HepG2 (cell line): ENCODE measurements at regions not wholly inside any gene's neighbourhood (a gene's known extent, or its start where the extent isn't known, plus 50 kb on each side); places are given as distances from the start of the nearest gene placed in this dataset.

Experiments
- ATAC-seq: fragments of 200-7000 bp; cut with Tn5 transposase; 3 replicates; pipeline ENCODE4 v1.9.1; 2020; ENCODE audit warnings: mild to moderate bottlenecking, moderate library complexity
- BruUV-seq: library from RNA; stranded (reverse); fragments of 400-500 nt; replicated peaks from 2 replicates; lab custom pipeline; 2021; lab: Mats Ljungman, UMichigan
- CTCF ChIA-PET: fragments of 300-600 bp; formaldehyde crosslinking; extraction: SDS; loops from one replicate; lab custom pipeline; 2021; ENCODE audit warnings: low total read pairs, inconsistent platforms, low intra/inter-chr PET ratio; lab: Yijun Ruan, JAX
- POLR2A ChIA-PET: fragments of 350-600 bp; sonication (Branson Sonifier 250); formaldehyde crosslinking; loops from one replicate; lab custom pipeline; 2020; ENCODE audit warnings: antibody characterized with exemption, inconsistent platforms; lab: Yijun Ruan, JAX
- DNase-seq: peaks from one replicate; pipeline ENCODE4 v3.0.0-alpha.2; 2015; ENCODE audit warnings: low spot score
- FAIRE-seq: peaks from 3 replicates; lab custom pipeline; 2011; peaks lifted over from hg19 to GRCh38; lab: Jason Lieb, UNC
- H2AFZ ChIP-seq: one replicate; pipeline ENCODE4 v1.6.1; 2011; ENCODE audit warnings: low read length, inconsistent platforms
- H3K27ac ChIP-seq: fragments of 300-600 bp; 3 replicates; pipeline ENCODE4 v1.8.0; 2011; ENCODE audit warnings: mixed run types, mild to moderate bottlenecking, mixed read lengths, low read length, inconsistent platforms; ENCODE audit not compliant: insufficient read depth; ENCODE audit errors: extremely low read length
- H3K27me3 ChIP-seq, 2 experiments: fragments of 200-600 bp in 1 of 2; 2 replicates in 1 of 2; 3 replicates in 1 of 2; pipeline versions ENCODE4 v1.6.0 to v1.8.0; 2011; ENCODE audit warnings: low read length in 2 of 2, mild to moderate bottlenecking in 2 of 2, moderate library complexity in 2 of 2, inconsistent platforms in 1 of 2; ENCODE audit not compliant: insufficient read depth in 2 of 2, control insufficient read depth in 1 of 2
- H3K36me3 ChIP-seq, 2 experiments: fragments of 200-600 bp in 1 of 2; replicated peaks in 1 of 2; 2 replicates in 1 of 2; 3 replicates in 1 of 2; pipeline versions ENCODE4 v1.5.1 to v1.8.0; 2011; ENCODE audit warnings: low read length in 2 of 2, inconsistent platforms in 1 of 2; ENCODE audit not compliant: insufficient read depth in 2 of 2, control insufficient read depth in 1 of 2
- H3K4me1 ChIP-seq: 2 replicates; pipeline ENCODE4 v1.5.1; 2012; ENCODE audit warnings: low read length, inconsistent platforms; ENCODE audit not compliant: insufficient read depth
- H3K4me2 ChIP-seq: 2 replicates; pipeline ENCODE4 v1.6.0; 2011; ENCODE audit warnings: low read depth, low read length, inconsistent platforms
- H3K4me3 ChIP-seq, 3 experiments: fragments of 200-600 bp in 1 of 3; sonication (generic), shearing (Covaris generic) in 1 of 3; replicated peaks in 1 of 3; 2 replicates each; pipeline ENCODE4 v1.5.1; 2011 to 2016; ENCODE audit warnings: low read length in 3 of 3, inconsistent platforms in 2 of 3, low read depth in 2 of 3, mild to moderate bottlenecking in 2 of 3, control low read depth in 1 of 3, mixed read lengths in 1 of 3; ENCODE audit not compliant: insufficient read depth in 1 of 3
- H3K79me2 ChIP-seq: one replicate; pipeline ENCODE4 v1.6.1; 2011; ENCODE audit warnings: low read length, inconsistent platforms; ENCODE audit not compliant: insufficient read depth
- H3K9ac ChIP-seq: 2 replicates; pipeline ENCODE4 v1.6.0; 2011; ENCODE audit warnings: mild to moderate bottlenecking, low read depth, low read length, inconsistent platforms; ENCODE audit not compliant: insufficient read depth
- H3K9me3 ChIP-seq: 2 replicates; pipeline ENCODE4 v1.5.1; 2012; ENCODE audit warnings: mild to moderate bottlenecking, low read length
- H4K20me1 ChIP-seq: 2 replicates; pipeline ENCODE4 v1.6.0; 2011; ENCODE audit warnings: inconsistent platforms, mild to moderate bottlenecking, low read length, moderate library complexity; ENCODE audit not compliant: insufficient read depth
- GTF2F1 ChIP-seq: fragments of 150-350 bp; IDR thresholded peaks from 2 replicates; pipeline ENCODE4 v1.6.1; 2014; ENCODE audit warnings: low read length
- POLR2A ChIP-seq, 2 experiments: IDR thresholded peaks; 2 replicates each; pipeline ENCODE4 v1.6.1; 2011; ENCODE audit warnings: low read depth in 2 of 2, low read length in 2 of 2, mild to moderate bottlenecking in 1 of 2, moderate library complexity in 1 of 2; ENCODE audit not compliant: insufficient read depth in 1 of 2
- POLR2AphosphoS2 ChIP-seq: IDR thresholded peaks from 2 replicates; pipeline ENCODE4 v1.6.1; 2011; ENCODE audit warnings: low read depth, low read length, improper control_type of control experiment
- WIZ ChIP-seq: sonication (generic); formaldehyde crosslinking; IDR thresholded peaks from 2 replicates; pipeline ENCODE4 v1.5.1; 2020; ENCODE audit warnings: mild to moderate bottlenecking, missing genetic modification reagents
- ZBTB42 ChIP-seq: sonication (generic); formaldehyde crosslinking; IDR thresholded peaks from 2 replicates; pipeline ENCODE4 v1.5.0; 2020; ENCODE audit warnings: mild to moderate bottlenecking, missing genetic modification reagents
- ZNF652 ChIP-seq: IDR thresholded peaks from 2 replicates; pipeline ENCODE4 v1.6.1; 2016; ENCODE audit warnings: low read depth, borderline replicate concordance
- WGBS: methylation state at CpG from one replicate; pipeline ENCODE4 v1.1.6; 2017; ENCODE audit warnings: low lambda C conversion rate; 5-methylcytosine and 5-hydroxymethylcytosine counted together
- in situ Hi-C: cut with HindIII; loops from 2 replicates; pipeline ENCODE4 v1.10.0; 2017; ENCODE audit warnings: low pct_unique_long_range_greater_than_20kb; ENCODE audit not compliant: extremely low pct_ligation_motif_present
- intact Hi-C: fragments of 100-400 bp; cut with micrococcal nuclease; formaldehyde crosslinking; loops from one replicate; pipeline ENCODE4 v1.10.0; 2022; ENCODE audit not compliant: unreplicated experiment
- TF ChIP-seq, protein P1 (sequence below): sonication (generic); formaldehyde crosslinking; IDR thresholded peaks from 2 replicates; pipeline ENCODE4 v1.4.0; 2020; ENCODE audit warnings: missing genetic modification reagents; ENCODE audit errors: not compliant biosample characterization
- TF ChIP-seq, protein P2 (sequence below): sonication (generic); formaldehyde crosslinking; IDR thresholded peaks from 2 replicates; pipeline ENCODE4 v1.4.0; 2020; ENCODE audit warnings: missing genetic modification reagents, borderline replicate concordance
- TF ChIP-seq, protein P3 (sequence below): IDR thresholded peaks from 2 replicates; pipeline ENCODE4 v1.6.1; 2016
- TF ChIP-seq, protein P4 (sequence below): sonication (generic); formaldehyde crosslinking; conservative IDR thresholded peaks from 2 replicates; pipeline ENCODE4 v1.8.0; 2022; ENCODE audit warnings: missing genetic modification reagents
- TF ChIP-seq, protein P5 (sequence below): IDR thresholded peaks from 2 replicates; pipeline ENCODE4 v1.6.1; 2016; ENCODE audit warnings: missing biosample characterization, missing genetic modification reagents, low read depth
- TF ChIP-seq, protein P6 (sequence below): fragments of 450-650 bp; IDR thresholded peaks from 2 replicates; pipeline ENCODE4 v1.6.1; 2016
- TF ChIP-seq, protein P7 (sequence below): sonication (generic); formaldehyde crosslinking; IDR thresholded peaks from 2 replicates; pipeline ENCODE4 v1.4.0; 2020; ENCODE audit warnings: missing genetic modification reagents, borderline replicate concordance

DNA sequence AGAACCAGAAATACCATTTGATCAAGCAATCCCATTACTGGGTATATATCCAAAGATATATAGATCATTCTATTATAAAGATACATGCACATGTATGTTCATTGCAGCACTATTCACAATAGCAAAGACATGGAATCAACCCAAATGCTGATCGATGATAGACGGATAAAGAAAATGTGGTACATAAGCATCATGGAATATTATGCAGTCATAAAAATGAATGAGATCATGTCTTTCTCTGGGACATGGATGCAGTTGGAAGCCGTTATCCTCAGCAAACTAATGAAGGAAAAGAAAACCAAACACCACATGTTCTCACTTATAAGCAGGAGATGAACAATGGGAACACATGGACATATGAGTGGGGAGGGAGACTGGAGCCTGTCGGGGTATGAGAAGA is 1540.9 kb upstream of the MIR17HG start:
- H3K9me3 ChIP-seq = no peaks in the 10 kb centered on the region; the same call in 1 of the 2 replicates
- DNase-seq (no peak), FAIRE-seq (no peak), ATAC-seq (no peak)
- H3K36me3 ChIP-seq = no peaks in the 10 kb centered on the region
- intact Hi-C loops (no loop called here), in situ Hi-C loops (no loop called here)
- POLR2A ChIA-PET = no interaction called here
- H3K4me2 ChIP-seq = no peak overlapping the region
- H3K79me2 ChIP-seq = no peaks in the 10 kb centered on the region
- CTCF ChIA-PET = no interaction called here
- WGBS = 2% methylated on average over 4 of the region's 4 CpGs
- no peak overlapping the region for H2AFZ ChIP-seq
- no TSS peak for BruUV-seq
- no peak overlapping the region for H3K27ac ChIP-seq
- no peaks in the 10 kb centered on the region for H3K4me1 ChIP-seq
- H3K4me3 ChIP-seq = no peak overlapping the region
- no peaks in the 10 kb centered on the region for H3K27me3 ChIP-seq
- no peaks in the 10 kb centered on the region for H4K20me1 ChIP-seq
- H3K9ac ChIP-seq = no peak overlapping the region
- TF ChIP-seq, protein P1, sequence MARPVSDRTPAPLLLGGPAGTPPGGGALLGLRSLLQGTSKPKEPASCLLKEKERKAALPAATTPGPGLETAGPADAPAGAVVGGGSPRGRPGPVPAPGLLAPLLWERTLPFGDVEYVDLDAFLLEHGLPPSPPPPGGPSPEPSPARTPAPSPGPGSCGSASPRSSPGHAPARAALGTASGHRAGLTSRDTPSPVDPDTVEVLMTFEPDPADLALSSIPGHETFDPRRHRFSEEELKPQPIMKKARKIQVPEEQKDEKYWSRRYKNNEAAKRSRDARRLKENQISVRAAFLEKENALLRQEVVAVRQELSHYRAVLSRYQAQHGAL (CRISPR knock-in tag) = no peak
- no peak for TF ChIP-seq POLR2AphosphoS2
- TF ChIP-seq, protein P2, sequence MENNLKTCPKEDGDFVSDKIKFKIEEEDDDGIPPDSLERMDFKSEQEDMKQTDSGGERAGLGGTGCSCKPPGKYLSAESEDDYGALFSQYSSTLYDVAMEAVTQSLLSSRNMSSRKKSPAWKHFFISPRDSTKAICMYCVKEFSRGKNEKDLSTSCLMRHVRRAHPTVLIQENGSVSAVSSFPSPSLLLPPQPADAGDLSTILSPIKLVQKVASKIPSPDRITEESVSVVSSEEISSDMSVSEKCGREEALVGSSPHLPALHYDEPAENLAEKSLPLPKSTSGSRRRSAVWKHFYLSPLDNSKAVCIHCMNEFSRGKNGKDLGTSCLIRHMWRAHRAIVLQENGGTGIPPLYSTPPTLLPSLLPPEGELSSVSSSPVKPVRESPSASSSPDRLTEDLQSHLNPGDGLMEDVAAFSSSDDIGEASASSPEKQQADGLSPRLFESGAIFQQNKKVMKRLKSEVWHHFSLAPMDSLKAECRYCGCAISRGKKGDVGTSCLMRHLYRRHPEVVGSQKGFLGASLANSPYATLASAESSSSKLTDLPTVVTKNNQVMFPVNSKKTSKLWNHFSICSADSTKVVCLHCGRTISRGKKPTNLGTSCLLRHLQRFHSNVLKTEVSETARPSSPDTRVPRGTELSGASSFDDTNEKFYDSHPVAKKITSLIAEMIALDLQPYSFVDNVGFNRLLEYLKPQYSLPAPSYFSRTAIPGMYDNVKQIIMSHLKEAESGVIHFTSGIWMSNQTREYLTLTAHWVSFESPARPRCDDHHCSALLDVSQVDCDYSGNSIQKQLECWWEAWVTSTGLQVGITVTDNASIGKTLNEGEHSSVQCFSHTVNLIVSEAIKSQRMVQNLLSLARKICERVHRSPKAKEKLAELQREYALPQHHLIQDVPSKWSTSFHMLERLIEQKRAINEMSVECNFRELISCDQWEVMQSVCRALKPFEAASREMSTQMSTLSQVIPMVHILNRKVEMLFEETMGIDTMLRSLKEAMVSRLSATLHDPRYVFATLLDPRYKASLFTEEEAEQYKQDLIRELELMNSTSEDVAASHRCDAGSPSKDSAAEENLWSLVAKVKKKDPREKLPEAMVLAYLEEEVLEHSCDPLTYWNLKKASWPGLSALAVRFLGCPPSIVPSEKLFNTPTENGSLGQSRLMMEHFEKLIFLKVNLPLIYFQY (CRISPR knock-in tag) = no peak
- TF ChIP-seq, protein P3, sequence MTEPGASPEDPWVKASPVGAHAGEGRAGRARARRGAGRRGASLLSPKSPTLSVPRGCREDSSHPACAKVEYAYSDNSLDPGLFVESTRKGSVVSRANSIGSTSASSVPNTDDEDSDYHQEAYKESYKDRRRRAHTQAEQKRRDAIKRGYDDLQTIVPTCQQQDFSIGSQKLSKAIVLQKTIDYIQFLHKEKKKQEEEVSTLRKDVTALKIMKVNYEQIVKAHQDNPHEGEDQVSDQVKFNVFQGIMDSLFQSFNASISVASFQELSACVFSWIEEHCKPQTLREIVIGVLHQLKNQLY (CRISPR knock-in tag) = no peak
- TF ChIP-seq ZBTB42 (CRISPR knock-in tag) = no peak
- TF ChIP-seq, protein P4, sequence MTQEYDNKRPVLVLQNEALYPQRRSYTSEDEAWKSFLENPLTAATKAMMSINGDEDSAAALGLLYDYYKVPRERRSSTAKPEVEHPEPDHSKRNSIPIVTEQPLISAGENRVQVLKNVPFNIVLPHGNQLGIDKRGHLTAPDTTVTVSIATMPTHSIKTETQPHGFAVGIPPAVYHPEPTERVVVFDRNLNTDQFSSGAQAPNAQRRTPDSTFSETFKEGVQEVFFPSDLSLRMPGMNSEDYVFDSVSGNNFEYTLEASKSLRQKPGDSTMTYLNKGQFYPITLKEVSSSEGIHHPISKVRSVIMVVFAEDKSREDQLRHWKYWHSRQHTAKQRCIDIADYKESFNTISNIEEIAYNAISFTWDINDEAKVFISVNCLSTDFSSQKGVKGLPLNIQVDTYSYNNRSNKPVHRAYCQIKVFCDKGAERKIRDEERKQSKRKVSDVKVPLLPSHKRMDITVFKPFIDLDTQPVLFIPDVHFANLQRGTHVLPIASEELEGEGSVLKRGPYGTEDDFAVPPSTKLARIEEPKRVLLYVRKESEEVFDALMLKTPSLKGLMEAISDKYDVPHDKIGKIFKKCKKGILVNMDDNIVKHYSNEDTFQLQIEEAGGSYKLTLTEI (CRISPR knock-in tag) = no peak
- TF ChIP-seq, protein P5, sequence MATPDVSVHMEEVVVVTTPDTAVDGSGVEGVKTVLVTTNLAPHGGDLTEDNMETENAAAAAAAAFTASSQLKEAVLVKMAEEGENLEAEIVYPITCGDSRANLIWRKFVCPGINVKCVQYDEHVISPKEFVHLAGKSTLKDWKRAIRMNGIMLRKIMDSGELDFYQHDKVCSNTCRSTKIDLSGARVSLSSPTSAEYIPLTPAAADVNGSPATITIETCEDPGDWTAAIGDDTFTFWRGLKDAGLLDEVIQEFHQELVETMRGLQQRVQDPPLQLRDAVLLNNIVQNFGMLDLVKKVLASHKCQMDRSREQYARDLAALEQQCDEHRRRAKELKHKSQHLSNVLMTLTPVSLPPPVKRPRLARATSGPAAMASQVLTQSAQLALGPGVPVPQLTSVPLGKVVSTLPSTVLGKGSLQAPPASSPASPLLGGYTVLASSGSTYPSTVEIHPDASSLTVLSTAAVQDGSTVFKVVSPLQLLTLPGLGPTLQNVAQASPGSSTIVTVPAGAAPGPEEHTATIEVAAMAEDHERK (CRISPR knock-in tag) = no peak
- TF ChIP-seq, protein P6, sequence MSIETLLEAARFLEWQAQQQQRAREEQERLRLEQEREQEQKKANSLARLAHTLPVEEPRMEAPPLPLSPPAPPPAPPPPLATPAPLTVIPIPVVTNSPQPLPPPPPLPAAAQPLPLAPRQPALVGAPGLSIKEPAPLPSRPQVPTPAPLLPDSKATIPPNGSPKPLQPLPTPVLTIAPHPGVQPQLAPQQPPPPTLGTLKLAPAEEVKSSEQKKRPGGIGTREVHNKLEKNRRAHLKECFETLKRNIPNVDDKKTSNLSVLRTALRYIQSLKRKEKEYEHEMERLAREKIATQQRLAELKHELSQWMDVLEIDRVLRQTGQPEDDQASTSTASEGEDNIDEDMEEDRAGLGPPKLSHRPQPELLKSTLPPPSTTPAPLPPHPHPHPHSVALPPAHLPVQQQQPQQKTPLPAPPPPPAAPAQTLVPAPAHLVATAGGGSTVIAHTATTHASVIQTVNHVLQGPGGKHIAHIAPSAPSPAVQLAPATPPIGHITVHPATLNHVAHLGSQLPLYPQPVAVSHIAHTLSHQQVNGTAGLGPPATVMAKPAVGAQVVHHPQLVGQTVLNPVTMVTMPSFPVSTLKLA = no peak
- TF ChIP-seq, protein P7, sequence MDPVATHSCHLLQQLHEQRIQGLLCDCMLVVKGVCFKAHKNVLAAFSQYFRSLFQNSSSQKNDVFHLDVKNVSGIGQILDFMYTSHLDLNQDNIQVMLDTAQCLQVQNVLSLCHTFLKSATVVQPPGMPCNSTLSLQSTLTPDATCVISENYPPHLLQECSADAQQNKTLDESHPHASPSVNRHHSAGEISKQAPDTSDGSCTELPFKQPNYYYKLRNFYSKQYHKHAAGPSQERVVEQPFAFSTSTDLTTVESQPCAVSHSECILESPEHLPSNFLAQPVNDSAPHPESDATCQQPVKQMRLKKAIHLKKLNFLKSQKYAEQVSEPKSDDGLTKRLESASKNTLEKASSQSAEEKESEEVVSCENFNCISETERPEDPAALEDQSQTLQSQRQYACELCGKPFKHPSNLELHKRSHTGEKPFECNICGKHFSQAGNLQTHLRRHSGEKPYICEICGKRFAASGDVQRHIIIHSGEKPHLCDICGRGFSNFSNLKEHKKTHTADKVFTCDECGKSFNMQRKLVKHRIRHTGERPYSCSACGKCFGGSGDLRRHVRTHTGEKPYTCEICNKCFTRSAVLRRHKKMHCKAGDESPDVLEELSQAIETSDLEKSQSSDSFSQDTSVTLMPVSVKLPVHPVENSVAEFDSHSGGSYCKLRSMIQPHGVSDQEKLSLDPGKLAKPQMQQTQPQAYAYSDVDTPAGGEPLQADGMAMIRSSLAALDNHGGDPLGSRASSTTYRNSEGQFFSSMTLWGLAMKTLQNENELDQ (CRISPR knock-in tag) = no peak
- no peak for TF ChIP-seq ZNF652
- TF ChIP-seq GTF2F1 = no peak
- TF ChIP-seq WIZ (CRISPR knock-in tag) = no peak
- TF ChIP-seq POLR2A (IDR thresholded peaks at IDR 0.05; ENCODE audit: insufficient read depth in 1 of 2, low read depth in 2 of 2, low read length in 2 of 2) = no peak
